ENCODE measurements at regions not wholly inside any gene's neighbourhood (a gene's known extent, or its start where the extent isn't known, plus 50 kb on each side); places are given as distances from the start of the nearest gene placed in this dataset.

DNA sequence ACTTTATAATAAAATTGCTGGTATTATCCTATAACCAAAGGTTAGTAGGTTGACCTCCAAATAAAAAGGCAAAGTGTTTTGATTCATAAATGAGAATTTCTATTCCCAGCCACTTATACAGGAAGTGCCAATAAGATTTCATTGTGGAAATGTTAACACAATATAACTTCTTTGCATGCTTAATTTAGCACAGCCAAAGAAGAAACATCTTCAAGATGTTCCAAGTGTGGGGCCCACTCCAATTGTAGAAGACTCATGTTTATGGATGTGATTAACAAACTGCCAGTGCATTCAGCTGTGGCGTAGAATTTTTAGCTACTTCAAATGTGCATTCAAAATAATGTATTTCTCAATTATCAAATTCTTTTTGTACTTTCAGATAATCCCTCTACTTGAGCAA is 402.3 kb downstream of the DEPDC1B start:
- Histone ChIP-seq H3K27me3 (replicated peaks; ENCODE audit: insufficient read depth, low read depth, low read length, poor library complexity) (peaks cover 50% of the 10 kb centered on the region), H3K27ac (ENCODE audit: low read depth, low read length, poor library complexity, severe bottlenecking) (no peak overlapping the region), H3K36me3 (ENCODE audit: insufficient read depth, low read length, poor library complexity, severe bottlenecking) (no peaks in the 10 kb centered on the region), H3K9me3 (ENCODE audit: low read depth, low read length, poor library complexity, severe bottlenecking) (no peaks in the 10 kb centered on the region), H3K4me1 (ENCODE audit: insufficient read depth, low read length, poor library complexity, severe bottlenecking) (peaks cover 11% of the 10 kb centered on the region), H3K4me3 (ENCODE audit: low read depth, low read length, poor library complexity, severe bottlenecking) (no peak overlapping the region)
- no TSS peak for BruUV-seq (replicated peaks)
- ChIA-PET CTCF (no interaction called here), POLR2A (ENCODE audit: low non-redundant PET) (no interaction called here)
- TF ChIP-seq, protein P1, sequence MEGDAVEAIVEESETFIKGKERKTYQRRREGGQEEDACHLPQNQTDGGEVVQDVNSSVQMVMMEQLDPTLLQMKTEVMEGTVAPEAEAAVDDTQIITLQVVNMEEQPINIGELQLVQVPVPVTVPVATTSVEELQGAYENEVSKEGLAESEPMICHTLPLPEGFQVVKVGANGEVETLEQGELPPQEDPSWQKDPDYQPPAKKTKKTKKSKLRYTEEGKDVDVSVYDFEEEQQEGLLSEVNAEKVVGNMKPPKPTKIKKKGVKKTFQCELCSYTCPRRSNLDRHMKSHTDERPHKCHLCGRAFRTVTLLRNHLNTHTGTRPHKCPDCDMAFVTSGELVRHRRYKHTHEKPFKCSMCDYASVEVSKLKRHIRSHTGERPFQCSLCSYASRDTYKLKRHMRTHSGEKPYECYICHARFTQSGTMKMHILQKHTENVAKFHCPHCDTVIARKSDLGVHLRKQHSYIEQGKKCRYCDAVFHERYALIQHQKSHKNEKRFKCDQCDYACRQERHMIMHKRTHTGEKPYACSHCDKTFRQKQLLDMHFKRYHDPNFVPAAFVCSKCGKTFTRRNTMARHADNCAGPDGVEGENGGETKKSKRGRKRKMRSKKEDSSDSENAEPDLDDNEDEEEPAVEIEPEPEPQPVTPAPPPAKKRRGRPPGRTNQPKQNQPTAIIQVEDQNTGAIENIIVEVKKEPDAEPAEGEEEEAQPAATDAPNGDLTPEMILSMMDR (conservative IDR thresholded peaks at IDR 0.05; ENCODE audit: low read depth, low read length): no peak
- no peak for TF ChIP-seq EZH2 (IDR thresholded peaks at IDR 0.05; ENCODE audit: borderline replicate concordance, low read depth, low read length, poor library complexity, severe bottlenecking)
- peak; percentile 82 for DNase-seq (ENCODE audit: low spot score)
- intact Hi-C loops (cut with micrococcal nuclease; ENCODE audit: unreplicated experiment): loop anchor here (5.0 kb wide), 3 partner anchors 85 to 370 kb away; no protein-coding TSS in a partner anchor

- POLR2A ChIA-PET (ENCODE audit: low non-redundant PET): no interaction called here
- no TSS peak for BruUV-seq (replicated peaks)
- Histone ChIP-seq H3K36me3 (ENCODE audit: insufficient read depth, low read length, poor library complexity, severe bottlenecking) (no peaks in the 10 kb centered on the region), H3K4me3 (ENCODE audit: low read depth, low read length, poor library complexity, severe bottlenecking) (no peak overlapping the region), H3K27me3 (replicated peaks; ENCODE audit: insufficient read depth, low read depth, low read length, poor library complexity) (peaks cover 68% of the 10 kb centered on the region), H3K9me3 (ENCODE audit: low read depth, low read length, poor library complexity, severe bottlenecking) (no peaks in the 10 kb centered on the region), H3K4me1 (ENCODE audit: insufficient read depth, low read length, poor library complexity, severe bottlenecking) (peaks cover 11% of the 10 kb centered on the region), H3K27ac (ENCODE audit: low read depth, low read length, poor library complexity, severe bottlenecking) (no peak overlapping the region)
- CTCF ChIA-PET: no interaction called here
- DNase-seq (ENCODE audit: low spot score): peak; percentile 61
- intact Hi-C loops (cut with micrococcal nuclease; ENCODE audit: unreplicated experiment): loop anchor here (5.0 kb wide), 3 partner anchors 87 to 372 kb away; no protein-coding TSS in a partner anchor
- TF ChIP-seq, protein P1 (conservative IDR thresholded peaks at IDR 0.05; ENCODE audit: low read depth, low read length): peak; percentile 67
- TF ChIP-seq EZH2 (IDR thresholded peaks at IDR 0.05; ENCODE audit: borderline replicate concordance, low read depth, low read length, poor library complexity, severe bottlenecking): no peak
Measured at GRCh38 chr5:60295423-60295822, 401.9 kb upstream of the PDE4D start.

- ChIA-PET POLR2A (ENCODE audit: low non-redundant PET) (no interaction called here), CTCF (no interaction called here)
- Histone ChIP-seq H3K4me3 (ENCODE audit: low read depth, low read length, poor library complexity, severe bottlenecking) (no peak overlapping the region), H3K36me3 (ENCODE audit: insufficient read depth, low read length, poor library complexity, severe bottlenecking) (no peaks in the 10 kb centered on the region), H3K4me1 (ENCODE audit: insufficient read depth, low read length, poor library complexity, severe bottlenecking) (peaks cover 11% of the 10 kb centered on the region), H3K9me3 (ENCODE audit: low read depth, low read length, poor library complexity, severe bottlenecking) (no peaks in the 10 kb centered on the region), H3K27me3 (replicated peaks; ENCODE audit: insufficient read depth, low read depth, low read length, poor library complexity) (peaks cover 75% of the 10 kb centered on the region), H3K27ac (ENCODE audit: low read depth, low read length, poor library complexity, severe bottlenecking) (no peak overlapping the region)
- BruUV-seq (replicated peaks): no TSS peak
- TF ChIP-seq, protein P1 (conservative IDR thresholded peaks at IDR 0.05; ENCODE audit: low read depth, low read length): no peak
- TF ChIP-seq EZH2 (IDR thresholded peaks at IDR 0.05; ENCODE audit: borderline replicate concordance, low read depth, low read length, poor library complexity, severe bottlenecking): no peak
- intact Hi-C loops (cut with micrococcal nuclease; ENCODE audit: unreplicated experiment): no loop called here
- DNase-seq (ENCODE audit: low spot score): no peak
Measured at GRCh38 chr5:60293518-60293917, 400.0 kb upstream of the PDE4D start.

Data from A673 (cell line).